ACC112 (cell line): ENCODE measurements at regions not wholly inside any gene's neighbourhood (a gene's known extent, or its start where the extent isn't known, plus 50 kb on each side); places are given as distances from the start of the nearest gene placed in this dataset.

ENCODE experiments used
- H2AFZ ChIP-seq: fragments of 200-600 bp; sonication (generic); one replicate; pipeline ENCODE4 v1.6.0; 2017; ENCODE audit warnings: antibody characterized with exemption, low read length; ENCODE audit not compliant: unreplicated experiment
- H3K27ac ChIP-seq: fragments of 200-600 bp; sonication (generic); 2 replicates; pipeline ENCODE4 v1.5.1; 2014; ENCODE audit warnings: low read depth, mild to moderate bottlenecking, antibody characterized with exemption, low read length, moderate library complexity
- H3K27me3 ChIP-seq: fragments of 200-600 bp; sonication (generic); 2 replicates; pipeline ENCODE4 v1.6.1; 2014; ENCODE audit warnings: mild to moderate bottlenecking, antibody characterized with exemption, low read length, moderate library complexity, mixed read lengths; ENCODE audit not compliant: insufficient read depth
- H3K36me3 ChIP-seq: fragments of 200-600 bp; sonication (generic); 2 replicates; pipeline ENCODE4 v1.6.1; 2016; ENCODE audit warnings: mild to moderate bottlenecking, antibody characterized with exemption, low read length, moderate library complexity, mixed read lengths; ENCODE audit not compliant: insufficient read depth
- H3K4me1 ChIP-seq: fragments of 200-600 bp; sonication (generic); one replicate; pipeline ENCODE4 v1.6.1; 2016; ENCODE audit warnings: low read length, mixed read lengths; ENCODE audit not compliant: insufficient read depth, unreplicated experiment, control insufficient read depth
- H3K4me3 ChIP-seq: fragments of 200-600 bp; sonication (generic); 2 replicates; pipeline ENCODE4 v1.5.1; 2014; ENCODE audit warnings: mild to moderate bottlenecking, low read depth, low read length
- H3K79me2 ChIP-seq: fragments of 200-600 bp; sonication (generic); one replicate; pipeline ENCODE4 v1.6.0; 2016; ENCODE audit warnings: low read length; ENCODE audit not compliant: control insufficient read depth, unreplicated experiment, insufficient read depth

- H3K36me3 ChIP-seq: no peaks in the 10 kb centered on the region
- H3K4me3 ChIP-seq: no peak overlapping the region
- peaks cover 20% of the 10 kb centered on the region for H3K4me1 ChIP-seq
- H3K27me3 ChIP-seq: no peaks in the 10 kb centered on the region
- H3K79me2 ChIP-seq: no peaks in the 10 kb centered on the region
- no peak overlapping the region for H2AFZ ChIP-seq
- no peak overlapping the region for H3K27ac ChIP-seq
Observed at GRCh38 chr17:14797021-14797420, 468.1 kb downstream of the PMP22 start.

- H3K27ac ChIP-seq: no peak overlapping the region
- H3K4me1 ChIP-seq: peaks cover 36% of the 10 kb centered on the region
- no peak overlapping the region for H2AFZ ChIP-seq
- H3K36me3 ChIP-seq: no peaks in the 10 kb centered on the region
- no peaks in the 10 kb centered on the region for H3K27me3 ChIP-seq
- H3K4me3 ChIP-seq: no peak overlapping the region
- H3K79me2 ChIP-seq: no peaks in the 10 kb centered on the region
Observed at GRCh38 chr17:14794961-14795360, 470.2 kb downstream of the PMP22 start.

- H3K4me3 ChIP-seq: no peak overlapping the region; the same call in 1 of the 2 replicates
- no peaks in the 10 kb centered on the region for H3K79me2 ChIP-seq
- H3K27ac ChIP-seq: no peak overlapping the region
- H3K27me3 ChIP-seq: no peaks in the 10 kb centered on the region
- H3K36me3 ChIP-seq: no peaks in the 10 kb centered on the region
- peaks cover 37% of the 10 kb centered on the region for H3K4me1 ChIP-seq
- H2AFZ ChIP-seq: no peak overlapping the region
Observed at GRCh38 chr17:14793237-14793636, 471.9 kb downstream of the PMP22 start.

GRCh38 chr17:14792746-14793145 is 472.4 kb downstream of the PMP22 start:
- no peak overlapping the region for H3K27ac ChIP-seq
- H2AFZ ChIP-seq: peak overlapping the region; percentile 83
- peak overlapping the region; percentile 39; the same call in 1 of the 2 replicates for H3K4me3 ChIP-seq
- H3K4me1 ChIP-seq: peaks cover 37% of the 10 kb centered on the region
- no peaks in the 10 kb centered on the region for H3K36me3 ChIP-seq
- no peaks in the 10 kb centered on the region for H3K27me3 ChIP-seq
- H3K79me2 ChIP-seq: no peaks in the 10 kb centered on the region

GRCh38 chr17:14791221-14791620 is 473.9 kb downstream of the PMP22 start:
- Histone ChIP-seq H3K27ac (no peak overlapping the region), H3K4me3 (no peak overlapping the region), H3K36me3 (no peaks in the 10 kb centered on the region), H3K79me2 (no peaks in the 10 kb centered on the region), H2AFZ (no peak overlapping the region), H3K4me1 (peaks cover 37% of the 10 kb centered on the region), H3K27me3 (no peaks in the 10 kb centered on the region)

- no peak overlapping the region for H3K4me3 ChIP-seq
- no peak overlapping the region for H2AFZ ChIP-seq
- H3K27me3 ChIP-seq: no peaks in the 10 kb centered on the region
- H3K79me2 ChIP-seq: no peaks in the 10 kb centered on the region
- no peak overlapping the region for H3K27ac ChIP-seq
- peaks cover 37% of the 10 kb centered on the region for H3K4me1 ChIP-seq
- H3K36me3 ChIP-seq: no peaks in the 10 kb centered on the region
Observed at GRCh38 chr17:14790521-14790920, 474.6 kb downstream of the PMP22 start.

- H3K79me2 ChIP-seq: no peaks in the 10 kb centered on the region
- no peak overlapping the region for H3K27ac ChIP-seq
- H2AFZ ChIP-seq: no peak overlapping the region
- no peaks in the 10 kb centered on the region for H3K36me3 ChIP-seq
- H3K4me3 ChIP-seq: no peak overlapping the region
- H3K4me1 ChIP-seq: peaks cover 4% of the 10 kb centered on the region
- no peaks in the 10 kb centered on the region for H3K27me3 ChIP-seq
Observed at GRCh38 chr17:14784997-14785696, 480.0 kb downstream of the PMP22 start.

GRCh38 chr17:14781123-14781522 is 480.2 kb downstream of the HS3ST3B1 start:
- Histone ChIP-seq H3K4me3 (no peak overlapping the region), H3K4me1 (peaks cover 13% of the 10 kb centered on the region), H2AFZ (no peak overlapping the region), H3K27me3 (no peaks in the 10 kb centered on the region), H3K79me2 (no peaks in the 10 kb centered on the region), H3K36me3 (no peaks in the 10 kb centered on the region), H3K27ac (no peak overlapping the region)

GRCh38 chr17:14780097-14780651 is 479.3 kb downstream of the HS3ST3B1 start:
- no peak overlapping the region for H3K4me3 ChIP-seq
- peaks cover 23% of the 10 kb centered on the region for H3K4me1 ChIP-seq
- H3K27me3 ChIP-seq: no peaks in the 10 kb centered on the region
- H3K79me2 ChIP-seq: no peaks in the 10 kb centered on the region
- H3K27ac ChIP-seq: no peak overlapping the region
- H2AFZ ChIP-seq: no peak overlapping the region
- H3K36me3 ChIP-seq: no peaks in the 10 kb centered on the region

GRCh38 chr17:14779241-14779640 is 478.4 kb downstream of the HS3ST3B1 start:
- Histone ChIP-seq H3K4me1 (peaks cover 27% of the 10 kb centered on the region), H3K27me3 (no peaks in the 10 kb centered on the region), H3K36me3 (no peaks in the 10 kb centered on the region), H2AFZ (no peak overlapping the region), H3K79me2 (no peaks in the 10 kb centered on the region), H3K27ac (no peak overlapping the region), H3K4me3 (no peak overlapping the region)

GRCh38 chr17:14777291-14777690 is 476.4 kb downstream of the HS3ST3B1 start:
- no peaks in the 10 kb centered on the region for H3K27me3 ChIP-seq
- H3K79me2 ChIP-seq: no peaks in the 10 kb centered on the region
- H3K4me1 ChIP-seq: peaks cover 27% of the 10 kb centered on the region
- no peak overlapping the region for H3K27ac ChIP-seq
- no peak overlapping the region for H2AFZ ChIP-seq
- H3K4me3 ChIP-seq: no peak overlapping the region
- no peaks in the 10 kb centered on the region for H3K36me3 ChIP-seq
